Fibroblast of skin of back (primary cell): ENCODE measurements at regions not wholly inside any gene's neighbourhood (a gene's known extent, or its start where the extent isn't known, plus 50 kb on each side); places are given as distances from the start of the nearest gene placed in this dataset.
"Not testable (repeated sequence)": the region's sequence is repeated elsewhere in the genome, so short reads cannot be mapped to it uniquely, and the experiment has no call there.

Source experiments
- DNase-seq: peaks from one replicate; pipeline ENCODE4 v3.0.0-alpha.2; 2013

DNA sequence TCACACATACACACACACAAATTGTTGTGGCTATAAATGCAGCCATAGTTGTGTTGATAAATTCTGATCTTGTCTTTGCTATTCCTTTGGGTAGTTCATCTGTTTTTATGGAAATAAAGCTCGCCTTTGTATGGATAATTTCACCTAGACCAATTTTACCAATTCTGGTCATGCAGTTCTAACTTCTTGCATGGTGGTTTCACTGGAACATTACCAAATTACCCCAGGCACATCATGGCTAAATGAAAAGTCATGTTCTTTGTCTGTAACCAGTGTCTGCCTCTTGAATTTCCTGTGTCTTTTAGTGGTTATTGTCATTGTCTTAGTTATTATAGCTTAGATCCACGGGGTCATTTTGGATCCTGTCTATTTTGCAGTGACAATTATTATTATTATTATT, 50.3 kb upstream of the TMC1 start:
- no peak for DNase-seq

DNA sequence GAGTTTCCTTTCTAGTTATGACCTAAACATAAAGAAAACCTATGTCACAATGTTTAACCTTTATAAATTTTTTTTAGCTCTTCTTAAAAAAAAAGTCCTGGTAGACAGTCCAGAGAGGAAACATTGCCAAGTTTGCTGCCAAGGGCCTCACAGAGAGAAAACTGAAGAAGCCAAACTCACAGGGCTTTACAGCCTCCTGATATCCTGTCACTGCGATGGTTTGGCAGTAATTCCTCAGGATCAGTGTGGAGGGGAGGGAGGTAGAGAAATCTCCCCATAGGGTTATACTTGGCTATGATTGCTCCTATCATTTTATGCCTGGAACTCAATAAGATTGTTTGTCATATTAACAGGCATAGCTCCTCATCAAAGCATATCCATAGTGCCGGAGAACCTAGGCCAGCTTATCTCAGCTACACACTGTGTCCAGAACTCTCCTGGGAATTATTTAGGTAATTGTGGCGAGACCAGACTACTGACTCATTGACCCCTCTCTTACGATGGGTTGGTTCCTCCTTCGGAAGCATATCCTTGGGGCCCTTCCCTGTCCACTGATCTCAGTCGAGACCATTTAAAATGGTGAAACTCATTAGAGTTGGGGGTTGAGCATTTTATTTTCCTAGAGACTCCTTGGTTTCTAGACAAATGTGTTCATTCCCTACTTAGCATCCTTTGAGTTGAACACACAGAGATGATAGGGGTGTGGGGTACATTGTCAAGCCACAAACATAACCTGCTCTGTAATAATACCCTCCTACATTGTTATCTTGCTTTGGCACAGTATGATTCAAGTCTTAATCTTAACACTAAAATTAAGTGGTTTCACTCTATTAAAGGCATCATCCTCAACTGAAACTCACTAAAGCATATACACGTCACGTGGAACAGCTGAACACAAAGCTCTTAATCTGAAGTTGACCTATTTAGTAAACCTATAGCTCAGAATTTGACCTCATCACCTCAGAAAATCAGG, 53.4 kb upstream of the TMC1 start:
- DNase-seq, result no peak

- DNase-seq, result peak; percentile 26
Measured at GRCh38 chr9:72465593-72465984, 55.8 kb upstream of the TMC1 start.

DNA sequence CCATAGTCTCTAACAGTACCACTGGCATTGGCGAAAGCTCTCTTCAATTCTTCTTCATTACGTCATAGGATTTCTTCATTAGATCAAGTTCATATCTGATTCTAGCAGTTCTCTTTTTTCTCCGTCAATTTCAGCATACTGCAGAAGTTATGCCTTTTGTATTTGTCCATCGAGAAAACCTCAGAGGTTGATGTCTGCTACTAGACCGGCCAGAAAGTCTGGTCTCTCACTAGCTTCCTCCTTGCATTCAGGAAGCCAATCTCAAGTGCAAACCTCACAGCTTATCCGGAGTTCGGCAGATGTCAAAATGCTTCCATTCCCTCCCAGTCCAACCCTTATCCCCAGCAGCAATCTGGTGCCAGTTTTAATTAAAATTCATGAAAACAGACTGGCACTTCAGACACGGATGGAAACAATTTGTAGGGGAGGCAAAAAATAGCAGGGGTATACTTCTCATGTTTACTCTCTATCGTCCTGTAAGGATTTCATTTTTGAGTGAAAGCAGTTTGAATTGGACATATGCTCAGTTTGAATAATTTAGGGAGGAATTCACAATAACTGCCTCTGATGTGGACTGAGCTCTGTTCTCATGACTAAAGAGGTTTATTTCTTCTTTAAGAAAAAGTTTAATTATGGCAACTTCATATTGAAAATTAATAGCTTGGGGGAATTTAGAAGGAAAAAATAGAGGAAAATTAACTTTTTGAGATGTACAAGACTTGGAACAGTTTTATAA, 56.4 kb upstream of the TMC1 start:
- DNase-seq, result no peak

DNA sequence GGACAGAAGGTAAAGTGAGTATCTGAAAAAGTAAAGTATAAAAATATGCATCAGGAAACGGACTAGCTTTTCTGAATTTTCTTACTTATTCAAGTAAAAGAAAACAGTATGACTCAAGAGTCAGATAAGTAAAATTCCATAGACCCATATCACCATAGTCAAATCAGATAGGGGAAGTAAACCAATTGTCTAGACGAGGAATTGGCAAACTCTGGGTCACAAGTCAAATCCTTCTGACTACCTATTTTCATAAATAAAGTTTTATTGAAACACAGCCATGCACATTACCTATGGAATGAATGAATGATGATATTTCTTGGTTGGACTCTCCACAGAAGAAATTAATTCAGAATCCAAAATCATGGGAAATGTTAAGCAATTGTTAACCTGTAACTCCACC, 59.1 kb upstream of the TMC1 start:
- DNase-seq, result peak; percentile 73

DNA sequence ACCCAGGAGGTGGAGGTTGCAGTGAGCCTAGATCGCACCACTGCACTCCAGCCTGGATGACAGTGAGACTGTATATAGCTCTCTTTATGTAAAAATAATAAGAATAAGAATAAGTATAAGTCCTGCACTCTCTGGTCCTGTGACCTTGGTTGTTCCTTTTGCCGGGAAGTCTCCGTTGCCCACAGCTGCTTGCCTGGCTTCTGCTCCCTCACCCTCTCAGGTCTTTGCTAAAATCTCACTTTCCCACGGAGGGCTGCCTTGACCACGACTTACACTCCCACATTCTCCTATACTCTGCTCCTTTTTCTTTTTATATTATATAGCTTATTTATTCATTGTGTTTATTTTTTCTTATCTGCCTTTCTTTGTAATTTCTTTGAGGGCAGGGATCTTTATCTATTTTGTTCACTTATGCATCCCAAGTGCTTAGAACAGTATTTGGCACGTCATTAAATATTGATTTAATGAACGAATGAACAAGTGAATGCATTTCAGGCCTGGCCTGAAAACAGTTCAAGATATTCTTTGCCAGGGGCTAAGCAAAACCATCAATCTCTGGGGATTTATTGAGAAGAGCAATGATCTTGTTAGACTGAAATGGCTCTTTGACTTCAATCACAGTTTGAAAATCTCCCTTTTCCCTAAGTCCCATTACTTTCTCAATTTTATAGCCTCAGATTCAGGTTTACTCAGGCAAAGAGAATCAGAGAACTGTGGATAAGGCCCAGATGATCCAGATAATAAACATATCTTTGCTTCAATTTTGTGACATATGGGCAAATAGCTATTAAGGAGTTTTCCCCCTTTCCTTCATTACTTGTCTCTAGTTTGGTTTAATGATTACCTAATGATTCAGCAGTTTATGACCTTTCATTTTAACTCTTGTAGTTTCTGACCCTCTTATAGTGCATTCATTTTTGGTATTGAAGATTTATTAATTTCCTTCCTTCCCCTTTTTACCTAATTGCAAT, 60.8 kb upstream of the TMC1 start:
- no peak for DNase-seq

DNA sequence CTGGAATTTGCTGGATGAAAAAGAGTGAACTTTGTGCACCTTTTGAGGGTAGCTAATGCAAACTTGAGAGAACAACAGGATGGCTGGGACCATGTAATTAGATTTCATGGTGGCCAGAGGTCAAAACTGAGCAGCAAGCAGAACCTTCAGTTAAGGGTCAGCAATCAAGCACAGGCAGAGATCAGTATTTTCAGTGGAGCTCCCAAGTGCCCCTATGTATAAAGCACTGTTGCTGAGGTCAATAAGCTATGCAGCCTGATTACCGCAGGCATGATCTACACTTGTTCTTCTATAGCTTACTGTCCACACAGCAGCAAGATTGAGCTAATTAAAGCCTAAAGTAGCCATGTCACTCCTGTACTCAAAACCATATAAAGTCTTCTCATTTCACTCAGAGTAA, 62.1 kb upstream of the TMC1 start:
- DNase-seq, result no peak

DNA sequence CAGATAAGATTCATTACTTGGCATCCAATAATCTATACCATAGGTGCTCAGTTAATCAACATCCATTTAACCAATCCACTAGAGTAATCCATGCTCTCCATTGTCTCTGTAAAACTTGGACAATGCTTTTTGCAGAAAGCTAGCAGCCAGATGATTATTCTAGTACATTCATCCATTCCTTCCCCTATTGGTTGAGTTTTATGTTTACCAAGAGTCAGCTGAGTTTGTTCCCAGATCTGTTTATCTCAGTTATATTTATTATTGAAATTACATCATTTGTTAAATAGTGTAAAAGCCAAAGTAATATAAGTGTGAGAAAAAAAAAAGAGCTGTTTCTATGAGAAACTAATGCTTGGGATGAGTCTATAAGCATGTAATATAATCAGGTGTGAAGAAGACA, 63.3 kb upstream of the TMC1 start:
- DNase-seq, result no peak

- DNase-seq, result no peak
Measured at GRCh38 chr9:72457366-72457765, 64.0 kb upstream of the TMC1 start.

DNA sequence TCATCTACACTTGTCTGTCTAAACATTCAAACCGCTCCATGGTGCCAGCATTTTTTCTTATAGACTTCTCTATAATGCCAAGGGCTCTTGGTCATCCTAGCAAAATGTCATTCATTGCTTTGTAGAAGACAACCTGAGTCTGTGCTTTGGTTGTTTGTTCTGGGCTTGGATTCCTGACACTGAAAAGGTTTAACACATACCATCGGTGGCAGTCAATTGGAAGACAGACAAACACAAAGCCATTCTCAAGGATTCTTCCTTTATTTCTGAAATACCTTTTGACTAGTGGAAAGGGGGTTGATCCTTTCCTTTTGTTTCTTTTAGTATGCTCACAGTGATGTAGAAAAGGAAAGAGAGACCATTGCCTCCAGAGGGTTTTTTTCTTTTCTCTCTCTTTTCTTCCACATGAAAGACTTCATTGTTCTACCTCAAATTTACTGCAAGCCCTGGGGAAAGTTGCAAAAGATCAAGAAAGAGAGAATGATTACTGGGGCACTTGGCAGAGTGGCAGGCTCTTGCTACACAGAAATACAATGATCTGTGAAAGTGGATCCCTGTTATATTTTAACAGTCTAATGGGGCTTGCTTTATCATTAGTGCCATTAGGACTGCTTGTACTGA, 66.4 kb upstream of the TMC1 start:
- DNase-seq, result no peak

DNA sequence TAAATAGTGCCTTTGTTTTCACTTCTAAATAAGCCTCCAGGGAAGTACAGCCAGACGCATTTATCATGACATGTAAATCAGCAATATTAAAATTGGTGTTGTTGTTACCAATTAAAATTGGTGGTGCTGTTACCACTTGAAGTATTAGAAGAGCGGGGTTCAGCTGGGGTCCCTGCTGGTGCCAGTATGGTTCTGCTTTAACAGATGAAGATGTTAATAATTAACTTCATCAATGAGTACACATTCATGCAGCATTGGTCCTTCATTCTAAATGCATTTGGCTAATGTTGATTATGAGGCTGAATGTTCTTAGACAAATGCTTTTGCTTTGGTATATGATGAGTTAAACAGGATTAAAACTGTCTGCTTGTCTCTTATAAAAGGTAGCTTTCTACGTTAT, 67.6 kb upstream of the TMC1 start:
- no peak for DNase-seq

- DNase-seq, result not testable (repeated sequence)
Measured at GRCh38 chr9:72446241-72446640, 75.2 kb upstream of the TMC1 start.

- peak; percentile 31 for DNase-seq
Measured at GRCh38 chr9:72445306-72445995, 76.0 kb upstream of the TMC1 start.

DNA sequence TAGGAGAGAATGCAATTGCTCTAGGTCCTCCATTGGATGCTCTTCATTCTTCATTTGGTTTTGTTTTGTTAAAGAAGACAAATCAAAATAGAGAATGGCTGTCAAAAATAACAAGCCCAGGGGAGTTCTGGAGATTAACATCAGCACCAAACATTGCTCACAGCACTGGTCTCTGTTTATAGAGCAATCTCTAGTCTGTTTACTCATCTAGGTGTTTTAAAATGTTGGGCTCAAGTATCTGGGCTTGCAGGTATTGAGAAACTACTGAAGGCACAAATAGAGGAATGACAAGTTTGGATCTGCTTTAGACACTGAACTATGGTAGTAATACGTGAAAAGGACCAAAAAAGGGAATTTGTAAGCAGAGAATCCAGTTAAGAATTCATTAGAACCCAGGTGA, 77.0 kb upstream of the TMC1 start:
- DNase-seq, result no peak

- peak; percentile 59 for DNase-seq
Measured at GRCh38 chr9:72443855-72444254, 77.6 kb upstream of the TMC1 start.

GRCh38 chr9:72441848-72442607, 77.0 kb upstream of the ZFAND5 start:
- peak; percentile 94 for DNase-seq

DNA sequence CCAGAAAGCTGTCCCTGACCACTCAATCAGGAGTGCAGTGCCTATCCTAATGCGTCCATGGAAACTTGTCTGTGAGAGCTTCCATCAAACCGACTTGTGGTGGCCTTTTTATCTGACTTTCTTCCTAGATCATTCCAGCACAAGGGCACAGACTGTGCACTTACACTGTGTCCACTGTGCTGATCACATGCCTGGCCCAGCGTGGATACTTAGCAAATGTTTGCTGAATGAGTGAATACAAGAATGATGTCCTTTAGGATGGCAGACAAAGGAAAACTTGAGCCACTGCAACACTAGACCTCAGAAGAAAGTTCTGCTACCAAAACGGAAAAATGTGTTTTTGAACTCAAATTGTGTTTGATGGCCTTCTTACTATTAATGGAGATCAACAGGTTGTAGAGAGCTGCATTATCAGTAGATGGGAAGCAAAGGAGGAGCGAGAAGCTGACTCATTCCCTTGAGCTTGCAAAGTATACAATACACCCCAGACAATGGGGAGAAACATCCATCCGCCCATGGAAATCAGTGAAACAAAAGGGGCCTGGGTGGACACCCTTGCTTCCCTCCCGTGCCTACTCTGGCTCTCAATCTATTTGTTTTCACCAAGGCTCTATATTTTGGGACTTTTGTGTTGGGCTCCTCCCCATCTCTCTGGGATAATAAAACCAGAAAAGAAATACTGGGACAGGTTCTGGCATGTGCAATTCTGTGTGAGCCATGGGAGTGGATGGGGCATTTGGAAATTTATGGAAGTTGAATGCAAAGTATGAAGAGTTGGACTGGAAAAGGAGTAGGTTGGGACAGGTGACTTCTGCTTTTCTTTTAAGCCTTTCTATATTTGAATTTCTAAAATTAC, 76.2 kb upstream of the ZFAND5 start:
- DNase-seq, result peak; percentile 46

DNA sequence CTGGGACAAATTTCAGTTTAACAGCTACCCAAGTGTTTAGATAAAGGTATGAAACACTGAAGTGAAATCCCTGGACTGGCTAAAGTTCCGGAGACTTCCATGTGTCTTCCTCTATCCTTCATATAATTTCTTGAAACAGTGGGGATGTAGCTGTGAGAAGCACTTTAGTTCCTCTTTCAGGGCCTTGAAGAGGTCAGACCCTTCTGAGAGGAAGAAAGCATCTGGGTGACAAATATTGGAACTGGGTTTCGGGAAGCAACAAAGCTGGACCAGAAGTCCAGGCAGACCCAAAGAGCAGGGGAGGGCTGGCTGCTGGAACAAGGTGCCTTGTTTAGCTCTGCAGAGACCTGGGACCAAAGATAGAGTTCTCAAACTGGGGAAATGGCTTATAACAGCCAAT, 75.4 kb upstream of the ZFAND5 start:
- DNase-seq, result no peak

GRCh38 chr9:72433616-72434267, 68.7 kb upstream of the ZFAND5 start:
- peak; percentile 87 for DNase-seq
